RWPE2 (cell line): ENCODE measurements at regions not wholly inside any gene's neighbourhood (a gene's known extent, or its start where the extent isn't known, plus 50 kb on each side); places are given as distances from the start of the nearest gene placed in this dataset.
A peak's percentile ranks its signal among the peaks of the same experiment; 100 is the strongest.

Source experiments
- ATAC-seq: fragments of 200-7000 bp; cut with Tn5 transposase; 3 replicates; pipeline ENCODE4 v1.9.1; 2021; ENCODE audit warnings: low read depth
- DNase-seq: peaks from one replicate; pipeline ENCODE4 v3.0.0-alpha.2; 2020; ENCODE audit warnings: low spot score
- H3K27ac ChIP-seq: fragments of 450-650 bp; 2 replicates; pipeline ENCODE4 v1.5.1; 2017; ENCODE audit warnings: mild to moderate bottlenecking; ENCODE audit not compliant: poor library complexity, severe bottlenecking
- H3K27me3 ChIP-seq: fragments of 250-450 bp; sonication (Bioruptor Pico); 2 replicates; pipeline ENCODE4 v1.5.1; 2021; ENCODE audit warnings: mild to moderate bottlenecking, moderate library complexity; ENCODE audit not compliant: insufficient read depth, poor library complexity, severe bottlenecking
- H3K36me3 ChIP-seq: fragments of 250-450 bp; sonication (Bioruptor Pico); 2 replicates; pipeline ENCODE4 v1.5.1; 2020; ENCODE audit warnings: low read depth, mild to moderate bottlenecking, moderate library complexity
- H3K4me1 ChIP-seq: fragments of 250-450 bp; sonication (Bioruptor Pico); 2 replicates; pipeline ENCODE4 v1.5.1; 2021; ENCODE audit warnings: mild to moderate bottlenecking, moderate library complexity; ENCODE audit not compliant: insufficient read depth, poor library complexity, severe bottlenecking
- H3K4me3 ChIP-seq: fragments of 250-450 bp; sonication (Bioruptor Pico); 2 replicates; pipeline ENCODE4 v1.5.1; 2021; ENCODE audit warnings: mild to moderate bottlenecking, moderate library complexity; ENCODE audit not compliant: severe bottlenecking
- H3K9me3 ChIP-seq: fragments of 250-450 bp; sonication (Bioruptor Pico); 2 replicates; pipeline ENCODE4 v1.5.1; 2021; ENCODE audit warnings: mild to moderate bottlenecking, moderate library complexity; ENCODE audit not compliant: severe bottlenecking
- CTCF ChIP-seq: fragments of 450-650 bp; IDR thresholded peaks from one replicate; pipeline ENCODE4 v1.5.1; 2017; ENCODE audit warnings: mild to moderate bottlenecking, moderate library complexity; ENCODE audit not compliant: poor library complexity, severe bottlenecking

- Histone ChIP-seq H3K4me3 (no peak overlapping the region), H3K27me3 (peaks cover 6% of the 10 kb centered on the region), H3K4me1 (no peaks in the 10 kb centered on the region), H3K27ac (no peak overlapping the region), H3K36me3 (no peaks in the 10 kb centered on the region), H3K9me3 (no peaks in the 10 kb centered on the region)
- ATAC-seq = no peak
- TF ChIP-seq CTCF = no peak
- no peak for DNase-seq
Observed at GRCh38 chr14:43480976-43481375, 1026.1 kb downstream of the FSCB start.

GRCh38 chr14:43479596-43480195, 1027.4 kb downstream of the FSCB start:
- no peak overlapping the region for H3K27ac ChIP-seq
- H3K4me1 ChIP-seq = no peaks in the 10 kb centered on the region
- peaks cover 4% of the 10 kb centered on the region for H3K27me3 ChIP-seq
- H3K36me3 ChIP-seq = no peaks in the 10 kb centered on the region
- no peaks in the 10 kb centered on the region for H3K9me3 ChIP-seq
- H3K4me3 ChIP-seq = no peak overlapping the region
- ATAC-seq (no peak), DNase-seq (no peak)
- TF ChIP-seq CTCF = no peak

- no peaks in the 10 kb centered on the region for H3K36me3 ChIP-seq
- peaks cover 1% of the 10 kb centered on the region for H3K27me3 ChIP-seq
- ATAC-seq = no peak
- TF ChIP-seq CTCF = no peak
- H3K9me3 ChIP-seq = no peaks in the 10 kb centered on the region
- H3K4me3 ChIP-seq = no peak overlapping the region
- no peak for DNase-seq
- no peaks in the 10 kb centered on the region for H3K4me1 ChIP-seq
- no peak overlapping the region for H3K27ac ChIP-seq
Observed at GRCh38 chr14:43476822-43477221, 1030.3 kb downstream of the FSCB start.

GRCh38 chr14:43475757-43476156, 1031.3 kb downstream of the FSCB start:
- Histone ChIP-seq H3K4me3 (no peak overlapping the region), H3K27me3 (peaks cover 3% of the 10 kb centered on the region), H3K27ac (no peak overlapping the region), H3K4me1 (no peaks in the 10 kb centered on the region), H3K9me3 (no peaks in the 10 kb centered on the region), H3K36me3 (no peaks in the 10 kb centered on the region)
- DNase-seq (no peak), ATAC-seq (peak; percentile 65; the same call in 2 of the 3 replicates)
- no peak for TF ChIP-seq CTCF

- peaks cover 16% of the 10 kb centered on the region for H3K27me3 ChIP-seq
Observed at GRCh38 chr14:43471595-43471994, 1035.5 kb downstream of the FSCB start.

More at GRCh38 chr14:43471595-43471994, 1035.5 kb downstream of the FSCB start:
- Histone ChIP-seq H3K27ac (no peak overlapping the region), H3K9me3 (no peaks in the 10 kb centered on the region), H3K4me3 (no peak overlapping the region), H3K36me3 (no peaks in the 10 kb centered on the region), H3K4me1 (no peaks in the 10 kb centered on the region)
- DNase-seq = no peak
- TF ChIP-seq CTCF = no peak
- no peak for ATAC-seq
